Thyroid gland (tissue), 4 donors: ENCODE measurements at regions not wholly inside any gene's neighbourhood (a gene's known extent, or its start where the extent isn't known, plus 50 kb on each side); places are given as distances from the start of the nearest gene placed in this dataset.

Experiments used
- CTCF ChIP-seq, 6 experiments: fragments of 200-600 bp in 3 of 6; fragments of 450-650 bp in 3 of 6; sonication (generic) in 3 of 6; IDR thresholded peaks; one replicate each; pipeline ENCODE4 v1.5.1; 2016 to 2019; ENCODE audit warnings: antibody characterized with exemption in 6 of 6, mild to moderate bottlenecking in 2 of 6, inconsistent platforms in 1 of 6, moderate library complexity in 1 of 6
- POLR2A ChIP-seq, 2 donors: fragments of 450-650 bp; IDR thresholded peaks; one replicate each; pipeline ENCODE4 v1.6.1; 2017; ENCODE audit warnings: antibody characterized with exemption in 2 of 2, mild to moderate bottlenecking in 2 of 2, moderate library complexity in 1 of 2

GRCh38 chr21:28310711-28311110 lies 682.0 kb downstream of the LTN1 start:
- TF ChIP-seq POLR2A (IDR thresholded peaks at IDR 0.05) = no peak
- no peak for TF ChIP-seq CTCF (IDR thresholded peaks at IDR 0.05)
